ENCODE measurements at regions not wholly inside any gene's neighbourhood (a gene's known extent, or its start where the extent isn't known, plus 50 kb on each side); places are given as distances from the start of the nearest gene placed in this dataset.

- TF ChIP-seq, protein P1, sequence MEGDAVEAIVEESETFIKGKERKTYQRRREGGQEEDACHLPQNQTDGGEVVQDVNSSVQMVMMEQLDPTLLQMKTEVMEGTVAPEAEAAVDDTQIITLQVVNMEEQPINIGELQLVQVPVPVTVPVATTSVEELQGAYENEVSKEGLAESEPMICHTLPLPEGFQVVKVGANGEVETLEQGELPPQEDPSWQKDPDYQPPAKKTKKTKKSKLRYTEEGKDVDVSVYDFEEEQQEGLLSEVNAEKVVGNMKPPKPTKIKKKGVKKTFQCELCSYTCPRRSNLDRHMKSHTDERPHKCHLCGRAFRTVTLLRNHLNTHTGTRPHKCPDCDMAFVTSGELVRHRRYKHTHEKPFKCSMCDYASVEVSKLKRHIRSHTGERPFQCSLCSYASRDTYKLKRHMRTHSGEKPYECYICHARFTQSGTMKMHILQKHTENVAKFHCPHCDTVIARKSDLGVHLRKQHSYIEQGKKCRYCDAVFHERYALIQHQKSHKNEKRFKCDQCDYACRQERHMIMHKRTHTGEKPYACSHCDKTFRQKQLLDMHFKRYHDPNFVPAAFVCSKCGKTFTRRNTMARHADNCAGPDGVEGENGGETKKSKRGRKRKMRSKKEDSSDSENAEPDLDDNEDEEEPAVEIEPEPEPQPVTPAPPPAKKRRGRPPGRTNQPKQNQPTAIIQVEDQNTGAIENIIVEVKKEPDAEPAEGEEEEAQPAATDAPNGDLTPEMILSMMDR (IDR thresholded peaks at IDR 0.05) = no peak
- TF ChIP-seq NFYB (CRISPR knock-in tag; conservative IDR thresholded peaks at IDR 0.05; ENCODE audit: low read depth) (no peak), IRF2 (CRISPR knock-in tag; IDR thresholded peaks at IDR 0.05; ENCODE audit: borderline replicate concordance, low read depth) (no peak), TEAD4 (CRISPR knock-in tag; IDR thresholded peaks at IDR 0.05) (no peak), JUN (CRISPR knock-in tag; IDR thresholded peaks at IDR 0.05) (no peak), ESRRA (CRISPR knock-in tag; IDR thresholded peaks at IDR 0.05; ENCODE audit: borderline replicate concordance) (no peak), RORB (CRISPR knock-in tag; IDR thresholded peaks at IDR 0.05) (no peak), CREB1 (CRISPR knock-in tag; IDR thresholded peaks at IDR 0.05) (no peak), CREM (CRISPR knock-in tag; IDR thresholded peaks at IDR 0.05) (no peak), MYBL2 (CRISPR knock-in tag; IDR thresholded peaks at IDR 0.05) (no peak)
- TF ChIP-seq, protein P2, sequence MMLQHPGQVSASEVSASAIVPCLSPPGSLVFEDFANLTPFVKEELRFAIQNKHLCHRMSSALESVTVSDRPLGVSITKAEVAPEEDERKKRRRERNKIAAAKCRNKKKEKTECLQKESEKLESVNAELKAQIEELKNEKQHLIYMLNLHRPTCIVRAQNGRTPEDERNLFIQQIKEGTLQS (CRISPR knock-in tag; conservative IDR thresholded peaks at IDR 0.05) = no peak
These were observed 303.5 kb upstream of the TPM1 start for GRCh38 chr15:62739082-62739481.
